RWPE1 (cell line): ENCODE measurements at regions not wholly inside any gene's neighbourhood (a gene's known extent, or its start where the extent isn't known, plus 50 kb on each side); places are given as distances from the start of the nearest gene placed in this dataset.

Experiments used
- CTCF ChIA-PET: fragments of 350-600 bp; sonication (Branson Sonifier 250); formaldehyde crosslinking; extraction: SDS; loops from one replicate; lab custom pipeline; 2021; lab: Yijun Ruan, JAX
- POLR2A ChIA-PET: fragments of 400-600 bp; formaldehyde crosslinking; extraction: SDS; loops from one replicate; lab custom pipeline; 2020; ENCODE audit warnings: antibody characterized with exemption; ENCODE audit not compliant: low non-redundant PET; lab: Yijun Ruan, JAX
- DNase-seq: peaks from one replicate; pipeline ENCODE4 v3.0.0; 2012; ENCODE audit warnings: low spot score
- H3K27ac ChIP-seq: fragments of 450-650 bp; 2 replicates; pipeline ENCODE4 v1.5.1; 2017
- CTCF ChIP-seq: fragments of 450-650 bp; conservative IDR thresholded peaks from 2 replicates; pipeline ENCODE4 v1.5.1; 2017; ENCODE audit warnings: low read depth, mild to moderate bottlenecking

GRCh38 chr7:48803250-48803649, 121.1 kb upstream of the CDC14C start:
- H3K27ac ChIP-seq: no peak overlapping the region
- TF ChIP-seq CTCF: no peak
- ChIA-PET POLR2A (no interaction called here), CTCF (no interaction called here)
- DNase-seq: no peak

GRCh38 chr7:48806731-48807130, 117.6 kb upstream of the CDC14C start:
- DNase-seq: no peak
- CTCF ChIA-PET: no interaction called here
- no peak overlapping the region for H3K27ac ChIP-seq
- POLR2A ChIA-PET: no interaction called here
- no peak for TF ChIP-seq CTCF

GRCh38 chr7:48811071-48811470, 113.3 kb upstream of the CDC14C start:
- H3K27ac ChIP-seq: no peak overlapping the region
- ChIA-PET CTCF (no interaction called here), POLR2A (no interaction called here)
- no peak for TF ChIP-seq CTCF
- DNase-seq: no peak

- ChIA-PET POLR2A (no interaction called here), CTCF (no interaction called here)
- no peak for DNase-seq
- no peak for TF ChIP-seq CTCF
- H3K27ac ChIP-seq: no peak overlapping the region
These were observed 110.9 kb upstream of the CDC14C start for GRCh38 chr7:48813472-48813871.

GRCh38 chr7:48822138-48822537, 102.2 kb upstream of the CDC14C start:
- DNase-seq: no peak
- POLR2A ChIA-PET: no interaction called here
- TF ChIP-seq CTCF: no peak
- no peak overlapping the region for H3K27ac ChIP-seq
- CTCF ChIA-PET: no interaction called here

- CTCF ChIA-PET: no interaction called here
- no peak for DNase-seq
- no peak for TF ChIP-seq CTCF
- H3K27ac ChIP-seq: no peak overlapping the region
- POLR2A ChIA-PET: no interaction called here
These were observed 92.0 kb upstream of the CDC14C start for GRCh38 chr7:48832303-48832845.
